NCI-H526 treated with DMSO at 0.1 percent for 48 hours (cell line): ENCODE measurements at regions not wholly inside any gene's neighbourhood (a gene's known extent, or its start where the extent isn't known, plus 50 kb on each side); places are given as distances from the start of the nearest gene placed in this dataset.

Experiments used
- DNase-seq: peaks from one replicate; lab custom pipeline; 2025; lab: John Stamatoyannopoulos, UW

GRCh38 chr6:2462831-2463230, 217.4 kb upstream of the GMDS start:
- no peak for DNase-seq

DNA sequence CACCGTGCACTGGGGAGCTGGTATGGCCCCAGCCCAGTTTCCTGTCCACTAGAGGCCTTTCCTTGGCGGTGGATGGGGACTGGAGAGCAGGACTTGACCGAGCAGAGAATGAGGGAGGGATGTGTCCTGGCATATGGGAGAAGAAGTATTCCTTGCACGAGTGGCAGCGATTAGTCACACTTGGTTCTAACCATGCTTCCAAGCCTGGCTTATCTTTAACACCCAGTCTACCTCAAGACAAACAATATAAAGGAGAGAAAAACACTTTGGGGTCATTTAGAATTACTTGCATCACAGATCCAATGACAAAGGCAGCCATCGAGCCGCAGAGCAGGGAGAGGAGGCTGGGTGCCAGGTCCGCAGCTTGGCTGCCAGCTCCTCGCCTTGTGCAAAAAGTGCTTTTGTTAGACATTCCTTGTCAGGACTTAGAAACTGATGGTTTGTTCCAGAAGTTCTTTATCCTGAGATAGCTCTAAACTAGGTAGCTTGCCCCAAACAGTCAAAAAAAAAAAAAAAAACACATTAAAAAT, 214.9 kb upstream of the GMDS start:
- no peak for DNase-seq

DNA sequence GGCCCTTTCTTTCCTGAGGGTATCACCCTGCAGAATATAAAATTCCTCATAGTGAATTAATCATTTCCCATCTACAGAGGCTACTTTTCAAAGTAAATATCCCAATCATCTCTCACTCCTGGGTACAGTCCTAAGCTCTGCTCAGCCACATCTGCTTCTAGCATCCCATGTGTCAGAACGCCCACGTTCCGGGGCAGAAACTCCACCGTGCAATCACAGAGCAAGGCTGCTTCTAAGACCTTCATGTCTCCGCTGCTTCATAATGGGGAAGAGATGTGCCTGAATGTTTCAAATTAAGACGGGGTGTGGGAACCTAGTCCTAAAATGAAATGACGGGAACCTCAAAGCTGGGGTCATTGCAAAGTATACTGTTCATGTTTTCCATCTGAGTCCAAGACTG, 208.8 kb upstream of the GMDS start:
- no peak for DNase-seq

DNA sequence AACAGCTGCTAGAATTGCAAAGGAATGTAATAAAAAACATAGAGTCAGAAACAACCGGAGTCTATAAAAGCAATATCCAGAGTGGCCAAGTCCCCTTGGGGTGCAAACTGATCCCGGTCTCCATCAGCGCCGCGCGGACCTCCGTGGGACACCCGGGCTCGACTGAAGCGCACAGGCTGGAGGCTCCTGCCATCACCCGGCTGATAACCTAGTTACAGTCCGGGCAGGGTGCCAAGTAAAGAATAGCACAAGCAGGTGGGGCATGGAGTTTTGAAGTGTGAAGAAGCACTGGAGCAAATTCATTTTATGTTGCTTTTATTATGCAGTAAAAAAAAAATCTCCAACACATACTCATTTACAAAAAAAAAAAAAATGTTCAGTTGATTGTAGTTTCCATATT, 205.1 kb upstream of the GMDS start:
- DNase-seq, result peak; percentile 26

- DNase-seq, result no peak
These were observed 204.2 kb upstream of the GMDS start for GRCh38 chr6:2449572-2449940.

DNA sequence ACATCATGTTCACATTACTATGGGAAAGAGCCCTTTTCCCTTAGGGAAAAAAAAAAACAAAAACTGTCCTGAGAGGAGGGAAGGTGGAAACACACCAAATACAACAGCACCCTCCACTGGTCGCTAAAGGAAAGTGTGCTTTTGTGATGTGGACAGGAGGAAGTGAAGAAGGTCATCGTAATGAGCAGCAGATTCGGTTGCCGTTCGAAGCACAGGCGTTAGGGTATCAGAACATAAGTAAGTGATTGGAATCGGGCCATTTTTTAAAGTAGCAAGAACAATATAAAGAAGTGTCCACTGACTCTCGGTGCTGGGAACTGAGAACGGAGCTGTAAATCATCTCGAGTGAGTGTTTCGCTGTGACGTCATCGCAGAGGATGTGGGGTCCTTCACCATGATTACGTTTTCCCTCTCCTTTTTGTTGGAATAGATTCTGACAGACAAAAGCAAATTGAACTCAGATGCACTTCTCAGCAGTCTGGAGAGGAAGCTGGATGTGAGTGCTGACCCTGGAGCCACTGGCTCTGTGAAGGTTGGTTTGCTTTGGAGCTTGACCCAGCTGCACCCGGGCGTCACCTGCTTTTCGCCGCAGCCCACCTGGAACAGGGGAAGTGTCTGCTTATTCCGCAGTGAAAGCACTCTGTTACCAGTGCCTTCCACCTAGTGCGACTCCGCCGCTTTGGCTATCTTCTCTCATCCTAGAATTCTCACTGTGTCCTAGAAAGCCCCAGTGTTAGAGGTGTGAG, 203.6 kb upstream of the GMDS start:
- peak; percentile 66 for DNase-seq

DNA sequence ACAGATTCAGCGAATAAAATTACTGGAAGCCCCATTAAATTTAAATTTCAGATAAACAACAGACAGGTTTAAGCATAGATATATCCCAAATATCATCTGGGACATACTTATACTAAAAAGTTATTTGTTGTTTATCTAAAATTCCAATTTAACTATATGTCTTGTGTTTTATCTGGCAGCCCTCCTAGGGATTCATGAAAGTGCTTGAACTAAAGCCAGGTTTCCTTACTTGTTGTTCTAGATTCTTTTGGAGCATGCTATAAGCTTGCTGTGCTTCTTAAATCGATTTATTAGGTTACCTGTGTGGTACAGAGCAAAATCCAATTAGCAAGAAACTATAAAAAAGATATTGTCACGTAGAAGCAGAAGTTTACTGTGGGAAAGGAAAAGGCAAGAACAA, 202.5 kb upstream of the GMDS start:
- no peak for DNase-seq

DNA sequence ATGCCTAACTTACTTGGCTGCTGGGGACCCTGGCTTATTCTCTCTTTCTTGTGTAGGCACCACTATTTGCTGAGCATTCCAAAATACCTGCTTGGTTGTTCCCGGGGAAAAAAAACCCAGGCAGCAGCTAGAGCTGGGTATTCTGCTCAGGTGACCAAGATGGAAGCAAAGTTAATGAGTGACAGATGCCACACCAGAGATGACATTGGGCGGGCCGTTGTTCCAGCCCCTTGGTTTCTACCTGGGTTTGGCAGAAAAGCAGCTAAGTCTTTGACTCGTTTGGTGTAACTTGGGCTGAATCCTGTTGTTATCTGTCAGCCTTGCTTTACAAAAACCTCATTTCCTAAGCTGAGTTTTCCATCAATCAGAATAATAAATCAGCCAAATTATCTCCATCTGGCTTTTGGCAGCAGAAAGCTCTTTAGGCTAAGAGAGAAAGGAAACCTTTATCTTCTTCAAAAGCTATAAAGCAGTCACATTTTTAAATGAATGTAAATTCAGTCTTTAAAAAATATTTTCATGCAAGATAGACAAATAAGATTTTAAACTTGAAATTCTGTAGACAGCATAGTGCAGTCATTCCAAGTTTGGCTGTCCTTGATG, 202.0 kb upstream of the GMDS start:
- no peak for DNase-seq

GRCh38 chr6:2441601-2442475, 196.4 kb upstream of the GMDS start:
- DNase-seq, result no peak

GRCh38 chr6:2440516-2440915, 195.1 kb upstream of the GMDS start:
- no peak for DNase-seq

- DNase-seq, result no peak
These were observed 194.2 kb upstream of the GMDS start for GRCh38 chr6:2439632-2440031.

- DNase-seq, result no peak
These were observed 193.7 kb upstream of the GMDS start for GRCh38 chr6:2439082-2439481.

DNA sequence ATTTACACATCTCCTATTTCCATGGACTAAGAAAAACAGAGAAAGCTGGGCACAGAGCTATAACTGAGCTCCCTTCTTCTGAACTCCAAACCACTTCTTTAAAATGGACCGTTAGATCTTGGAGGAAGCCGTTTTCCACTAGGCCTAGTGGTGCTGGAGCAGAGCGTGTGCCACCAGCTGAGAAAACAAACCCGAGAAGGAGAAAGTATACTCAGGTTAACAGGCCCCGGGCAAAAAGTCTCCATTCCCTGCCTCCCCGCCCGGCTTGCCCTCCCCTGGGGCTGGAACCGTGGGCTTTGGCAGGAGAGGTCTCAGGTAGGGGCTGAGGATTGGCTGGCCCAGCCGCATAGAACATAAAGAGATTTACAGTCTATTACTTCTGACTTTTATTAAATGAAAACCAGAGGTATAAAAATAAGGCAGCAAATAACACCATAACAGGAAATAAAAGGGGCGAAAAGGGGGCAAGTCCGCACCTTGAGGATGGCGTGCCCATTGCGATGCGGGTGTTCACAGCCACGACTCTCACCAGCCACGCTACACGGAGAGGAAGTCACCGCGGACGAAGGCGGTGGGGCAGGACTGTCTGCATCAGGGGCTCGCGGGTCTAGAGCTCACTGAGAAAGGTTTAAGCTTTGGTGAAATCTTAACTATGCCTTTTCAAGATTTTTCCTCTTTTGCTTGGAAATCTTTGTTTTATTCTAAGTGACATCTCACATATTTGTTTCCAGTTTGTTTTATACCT, 191.2 kb upstream of the GMDS start:
- DNase-seq, result no peak

DNA sequence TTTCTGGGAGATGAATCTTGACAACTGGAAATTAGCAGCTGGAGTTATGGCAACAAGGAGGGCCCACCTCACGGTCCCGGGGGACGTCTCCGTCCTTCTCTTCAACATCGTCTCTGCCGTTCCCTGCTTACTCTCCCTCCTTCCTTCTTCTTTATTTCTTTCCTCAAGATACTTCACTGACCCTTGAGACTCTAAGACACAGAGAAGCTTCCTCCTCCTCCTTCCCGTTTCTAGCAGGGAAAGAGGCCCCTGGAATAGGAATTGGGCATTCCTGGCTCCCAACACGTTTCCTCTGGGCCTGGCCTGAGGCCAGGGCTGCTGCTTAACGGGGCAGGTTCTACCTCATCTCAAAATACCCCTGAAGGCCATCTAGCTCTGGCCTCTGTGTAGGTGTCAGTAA, 189.9 kb upstream of the GMDS start:
- no peak for DNase-seq

- DNase-seq, result no peak
These were observed 189.5 kb upstream of the GMDS start for GRCh38 chr6:2434912-2435311.

- DNase-seq, result no peak
These were observed 188.7 kb upstream of the GMDS start for GRCh38 chr6:2434116-2434515.

DNA sequence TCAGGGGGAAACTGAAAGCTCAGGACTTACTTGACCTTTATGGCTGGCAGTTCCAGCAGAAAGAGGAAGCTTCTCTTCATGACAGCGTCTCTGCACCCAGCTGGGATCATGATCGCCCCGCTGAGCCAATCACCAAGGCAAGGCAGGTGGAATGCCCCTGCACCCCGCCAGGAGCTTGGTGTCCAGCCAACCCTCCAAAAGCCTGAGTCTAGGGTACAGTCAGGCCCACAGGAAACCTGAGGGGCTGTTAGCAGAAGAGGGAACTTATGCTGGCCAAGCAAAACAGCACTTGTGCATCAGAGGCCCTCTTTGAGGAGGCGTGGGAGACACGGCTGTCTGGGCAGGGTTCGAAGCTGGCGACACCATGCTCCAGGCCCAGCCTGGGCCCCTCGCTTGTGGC, 188.3 kb upstream of the GMDS start:
- no peak for DNase-seq

- DNase-seq, result no peak
These were observed 187.9 kb upstream of the GMDS start for GRCh38 chr6:2433266-2433665.

- DNase-seq, result no peak
These were observed 186.9 kb upstream of the GMDS start for GRCh38 chr6:2432292-2432691.

GRCh38 chr6:2430612-2431011, 185.2 kb upstream of the GMDS start:
- DNase-seq, result no peak

GRCh38 chr6:2429460-2429859, 184.1 kb upstream of the GMDS start:
- DNase-seq, result no peak

GRCh38 chr6:2429032-2429431, 183.6 kb upstream of the GMDS start:
- no peak for DNase-seq
